H9 (cell line): ENCODE measurements at regions not wholly inside any gene's neighbourhood (a gene's known extent, or its start where the extent isn't known, plus 50 kb on each side); places are given as distances from the start of the nearest gene placed in this dataset.

Experiments used
- DNase-seq: peaks from one replicate; pipeline ENCODE4 v3.0.0-alpha.2; 2017
- H2AFZ ChIP-seq: one replicate; pipeline ENCODE4 v1.6.1; 2013; ENCODE audit warnings: mild to moderate bottlenecking, low read length, control low read depth, moderate library complexity
- H2AK5ac ChIP-seq: 2 replicates; pipeline ENCODE4 v1.6.1; 2013; ENCODE audit warnings: low read length, control low read depth, mixed read lengths; ENCODE audit not compliant: insufficient read length
- H2BK120ac ChIP-seq: one replicate; pipeline ENCODE4 v1.6.1; 2013; ENCODE audit warnings: low read depth, mild to moderate bottlenecking, low read length, control low read depth, inconsistent platforms; ENCODE audit not compliant: poor library complexity, severe bottlenecking
- H2BK12ac ChIP-seq: 2 replicates; pipeline ENCODE4 v1.6.1; 2013; ENCODE audit warnings: low read length, control low read depth, mixed read lengths, low read depth; ENCODE audit not compliant: insufficient read length
- H2BK15ac ChIP-seq: 2 replicates; pipeline ENCODE4 v1.6.1; 2013; ENCODE audit warnings: low read depth, low read length, control low read depth
- H2BK20ac ChIP-seq: one replicate; pipeline ENCODE4 v1.6.1; 2013; ENCODE audit warnings: low read depth, mild to moderate bottlenecking, low read length, control low read depth, inconsistent platforms; ENCODE audit not compliant: poor library complexity, severe bottlenecking
- H2BK5ac ChIP-seq: 2 replicates; pipeline ENCODE4 v1.6.1; 2013; ENCODE audit warnings: low read length, control low read depth, mixed read lengths; ENCODE audit not compliant: insufficient read length
- H3K14ac ChIP-seq: 2 replicates; pipeline ENCODE4 v1.6.1; 2013; ENCODE audit warnings: low read length, control low read depth; ENCODE audit not compliant: insufficient read depth
- H3K18ac ChIP-seq: 2 replicates; pipeline ENCODE4 v1.6.1; 2013; ENCODE audit warnings: low read depth, mild to moderate bottlenecking, mixed read lengths, low read length, control low read depth; ENCODE audit not compliant: insufficient read length
- H3K23ac ChIP-seq: 2 replicates; pipeline ENCODE4 v1.6.1; 2013; ENCODE audit warnings: low read length, control low read depth, mixed read lengths, low read depth; ENCODE audit not compliant: insufficient read length
- H3K23me2 ChIP-seq: 2 replicates; pipeline ENCODE4 v1.6.1; 2013; ENCODE audit warnings: low read depth, mild to moderate bottlenecking, mixed read lengths, low read length, control low read depth; ENCODE audit not compliant: insufficient read length, poor library complexity, severe bottlenecking
- H3K27ac ChIP-seq: 2 replicates; pipeline ENCODE4 v1.5.1; 2013; ENCODE audit warnings: low read length, control low read depth, mixed read lengths, low read depth; ENCODE audit not compliant: insufficient read length
- H3K27me3 ChIP-seq: 2 replicates; pipeline ENCODE4 v1.6.1; 2013; ENCODE audit warnings: low read length, control low read depth, inconsistent platforms; ENCODE audit not compliant: insufficient read depth
- H3K4ac ChIP-seq: 2 replicates; pipeline ENCODE4 v1.6.1; 2013; ENCODE audit warnings: low read depth, mild to moderate bottlenecking, control low read depth, inconsistent platforms, low read length, moderate library complexity
- H3K4me1 ChIP-seq: 2 replicates; pipeline ENCODE4 v1.6.1; 2013; ENCODE audit warnings: low read length, control low read depth, inconsistent platforms; ENCODE audit not compliant: insufficient read depth
- H3K4me2 ChIP-seq: 2 replicates; pipeline ENCODE4 v1.6.1; 2013; ENCODE audit warnings: low read length, control low read depth, mixed read lengths; ENCODE audit not compliant: insufficient read length, insufficient read depth
- H3K56ac ChIP-seq: 2 replicates; pipeline ENCODE4 v1.6.1; 2013; ENCODE audit warnings: low read depth, mild to moderate bottlenecking, mixed read lengths, low read length, control low read depth; ENCODE audit not compliant: insufficient read length
- H3K79me1 ChIP-seq: 2 replicates; pipeline ENCODE4 v1.6.1; 2013; ENCODE audit warnings: low read depth, mild to moderate bottlenecking, moderate library complexity, low read length, control low read depth, inconsistent platforms; ENCODE audit not compliant: insufficient read depth, poor library complexity, severe bottlenecking
- H3K79me2 ChIP-seq: 2 replicates; pipeline ENCODE4 v1.6.1; 2013; ENCODE audit warnings: low read length, control low read depth, inconsistent platforms; ENCODE audit not compliant: insufficient read depth
- H3K9ac ChIP-seq: 2 replicates; pipeline ENCODE4 v1.6.1; 2013; ENCODE audit warnings: low read length, control low read depth, mixed read lengths; ENCODE audit not compliant: insufficient read length; ENCODE audit errors: extremely low read depth
- H3K9me3 ChIP-seq: one replicate; pipeline ENCODE4 v1.6.1; 2013; ENCODE audit warnings: low read depth, low read length, inconsistent platforms; ENCODE audit not compliant: control insufficient read depth
- H3T11ph ChIP-seq: one replicate; pipeline ENCODE4 v1.6.1; 2013; ENCODE audit warnings: mild to moderate bottlenecking, low read length, control low read depth, inconsistent platforms
- H4K20me1 ChIP-seq: one replicate; pipeline ENCODE4 v1.6.1; 2013; ENCODE audit not compliant: control insufficient read depth, insufficient read length, insufficient read depth
- H4K5ac ChIP-seq: 2 replicates; pipeline ENCODE4 v1.6.1; 2013; ENCODE audit warnings: low read depth, mild to moderate bottlenecking, mixed read lengths, low read length, control low read depth; ENCODE audit not compliant: insufficient read length
- H4K8ac ChIP-seq: replicated peaks from 2 replicates; pipeline ENCODE4 v1.6.1; 2013; ENCODE audit warnings: low read length, control low read depth, mixed read lengths, low read depth; ENCODE audit not compliant: insufficient read length
- H4K91ac ChIP-seq: 2 replicates; pipeline ENCODE4 v1.6.1; 2013; ENCODE audit warnings: low read depth, mild to moderate bottlenecking, moderate library complexity, mixed read lengths, low read length, control low read depth; ENCODE audit not compliant: insufficient read length
- H3K27ac Mint-ChIP-seq, 3 experiments: 2 replicates in 2 of 3; 3 replicates in 1 of 3; pipeline ENCODE4 v1.8.0; 2020 to 2021; ENCODE audit warnings: mixed read lengths in 3 of 3, mild to moderate bottlenecking in 1 of 3, moderate library complexity in 1 of 3
- H3K27me3 Mint-ChIP-seq: 2 replicates; pipeline ENCODE4 v1.8.0; 2021; ENCODE audit warnings: low read depth, mild to moderate bottlenecking, moderate library complexity, mixed read lengths
- H3K36me3 Mint-ChIP-seq, 3 experiments: 2 replicates in 2 of 3; 3 replicates in 1 of 3; pipeline ENCODE4 v1.8.0; 2020 to 2021; ENCODE audit warnings: low read depth in 3 of 3, mixed read lengths in 3 of 3; ENCODE audit not compliant: insufficient read depth in 1 of 3
- H3K4me1 Mint-ChIP-seq, 2 experiments: 2 replicates each; pipeline ENCODE4 v1.8.0; 2020; ENCODE audit warnings: mixed read lengths in 2 of 2
- H3K4me3 Mint-ChIP-seq, 2 experiments: 2 replicates in 1 of 2; 3 replicates in 1 of 2; pipeline ENCODE4 v1.8.0; 2020 to 2021; ENCODE audit warnings: mild to moderate bottlenecking in 2 of 2, mixed read lengths in 2 of 2, moderate library complexity in 1 of 2
- H3K9me3 Mint-ChIP-seq, 2 experiments: 2 replicates in 1 of 2; 3 replicates in 1 of 2; pipeline ENCODE4 v1.8.0; 2020; ENCODE audit warnings: mild to moderate bottlenecking in 2 of 2, mixed read lengths in 2 of 2, moderate library complexity in 1 of 2
- WGBS: extraction: QIAGEN DNeasy Blood & Tissue Kit; methylation state at CpG from one replicate; pipeline ENCODE4 v1.1.7; 2013; ENCODE audit warnings: missing lambda C conversion rate, low lambda C conversion rate, mixed read lengths; ENCODE audit not compliant: insufficient read length; ENCODE audit errors: extremely low coverage; 5-methylcytosine and 5-hydroxymethylcytosine counted together
- TF ChIP-seq, protein P1 (sequence below): fragments of 200-600 bp; sonication (generic); conservative IDR thresholded peaks from 3 replicates; pipeline ENCODE4 v1.8.0; 2021; ENCODE audit warnings: antibody characterized with exemption, mild to moderate bottlenecking

DNA sequence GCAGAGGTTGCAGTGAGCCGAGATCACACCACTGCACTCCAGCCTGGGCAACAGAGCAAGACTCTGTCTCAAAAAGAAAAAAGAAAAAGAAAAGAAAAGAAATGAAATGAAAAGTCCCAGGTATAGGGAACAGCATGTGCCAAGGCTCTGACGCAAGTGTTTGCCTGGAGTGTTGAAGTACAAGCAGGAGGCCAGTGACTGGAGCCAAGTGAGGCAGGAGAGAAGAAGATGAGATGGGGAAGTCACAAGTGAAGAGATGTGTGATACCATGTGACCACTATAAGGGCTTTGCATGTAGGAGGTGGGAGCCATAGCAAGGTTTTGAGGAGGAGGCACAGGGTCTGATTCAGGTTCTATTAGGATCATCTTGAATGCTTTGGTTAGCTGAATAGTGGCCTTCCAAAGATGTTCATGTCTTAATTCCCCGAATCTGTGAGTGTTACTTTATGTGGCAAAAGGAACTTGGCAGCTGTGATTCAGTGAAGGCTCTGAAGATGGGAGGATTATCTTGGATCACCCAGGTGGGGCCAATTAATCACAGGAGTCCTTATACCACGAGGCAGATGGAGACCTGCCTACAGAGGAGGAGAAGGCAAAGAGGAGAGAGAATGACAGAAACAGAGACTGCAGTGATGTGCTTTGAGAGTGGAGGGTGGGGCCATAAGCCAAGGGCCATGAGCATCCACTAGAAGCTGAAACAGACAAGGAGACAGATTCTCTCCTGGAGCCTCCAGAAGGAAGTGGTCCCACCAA lies 91.1 kb upstream of the PTPN1 start:
- H3K18ac ChIP-seq = no peak overlapping the region
- H4K8ac ChIP-seq = no peak overlapping the region
- no peak overlapping the region for H2AK5ac ChIP-seq
- no peak overlapping the region for H3K14ac ChIP-seq
- no peak overlapping the region for H3K27ac ChIP-seq
- Mint-ChIP-seq H3K4me3 (no peak overlapping the region), H3K9me3 (peaks cover 5 to 11% of the 10 kb centered on the region in 2 experiments; a peak in 4 of 5 replicates), H3K27me3 (peaks cover 9% of the 10 kb centered on the region), H3K4me1 (peaks cover 12 to 13% of the 10 kb centered on the region in 2 experiments), H3K27ac (no peak overlapping the region), H3K36me3 (peaks cover 0 to 8% (median 0%) of the 10 kb centered on the region in 3 experiments; a peak in 2 of 7 replicates)
- H4K20me1 ChIP-seq = no peaks in the 10 kb centered on the region
- no peak overlapping the region for H3K4me2 ChIP-seq
- H4K91ac ChIP-seq = no peak overlapping the region
- no peaks in the 10 kb centered on the region for H3K4me1 ChIP-seq
- H2BK20ac ChIP-seq = no peak overlapping the region
- TF ChIP-seq, protein P1, sequence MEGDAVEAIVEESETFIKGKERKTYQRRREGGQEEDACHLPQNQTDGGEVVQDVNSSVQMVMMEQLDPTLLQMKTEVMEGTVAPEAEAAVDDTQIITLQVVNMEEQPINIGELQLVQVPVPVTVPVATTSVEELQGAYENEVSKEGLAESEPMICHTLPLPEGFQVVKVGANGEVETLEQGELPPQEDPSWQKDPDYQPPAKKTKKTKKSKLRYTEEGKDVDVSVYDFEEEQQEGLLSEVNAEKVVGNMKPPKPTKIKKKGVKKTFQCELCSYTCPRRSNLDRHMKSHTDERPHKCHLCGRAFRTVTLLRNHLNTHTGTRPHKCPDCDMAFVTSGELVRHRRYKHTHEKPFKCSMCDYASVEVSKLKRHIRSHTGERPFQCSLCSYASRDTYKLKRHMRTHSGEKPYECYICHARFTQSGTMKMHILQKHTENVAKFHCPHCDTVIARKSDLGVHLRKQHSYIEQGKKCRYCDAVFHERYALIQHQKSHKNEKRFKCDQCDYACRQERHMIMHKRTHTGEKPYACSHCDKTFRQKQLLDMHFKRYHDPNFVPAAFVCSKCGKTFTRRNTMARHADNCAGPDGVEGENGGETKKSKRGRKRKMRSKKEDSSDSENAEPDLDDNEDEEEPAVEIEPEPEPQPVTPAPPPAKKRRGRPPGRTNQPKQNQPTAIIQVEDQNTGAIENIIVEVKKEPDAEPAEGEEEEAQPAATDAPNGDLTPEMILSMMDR = no peak
- no peak overlapping the region for H2BK120ac ChIP-seq
- no peak overlapping the region for H3T11ph ChIP-seq
- no peak overlapping the region for H2AFZ ChIP-seq
- H3K4ac ChIP-seq = no peak overlapping the region
- no CpG with 5 or more reads among the region's 4 CpGs for WGBS
- H3K27me3 ChIP-seq = no peaks in the 10 kb centered on the region
- H3K23me2 ChIP-seq = no peaks in the 10 kb centered on the region
- no peak overlapping the region for H4K5ac ChIP-seq
- H3K56ac ChIP-seq = no peak overlapping the region
- no peaks in the 10 kb centered on the region for H3K79me1 ChIP-seq
- H3K79me2 ChIP-seq = no peaks in the 10 kb centered on the region
- no peak overlapping the region for H2BK5ac ChIP-seq
- H2BK15ac ChIP-seq = no peak overlapping the region
- no peaks in the 10 kb centered on the region for H3K9me3 ChIP-seq
- no peak overlapping the region for H3K9ac ChIP-seq
- H2BK12ac ChIP-seq = no peak overlapping the region
- no peak for DNase-seq
- no peak overlapping the region for H3K23ac ChIP-seq
